H1 (cell line): ENCODE measurements at regions not wholly inside any gene's neighbourhood (a gene's known extent, or its start where the extent isn't known, plus 50 kb on each side); places are given as distances from the start of the nearest gene placed in this dataset.

Experiments
- CHD1 ChIP-seq: IDR thresholded peaks from 2 replicates; pipeline ENCODE4 v1.6.1; 2012; ENCODE audit warnings: low read depth, low read length, improper control_type of control experiment
- SAP30 ChIP-seq: fragments of 300-600 bp; sonication (generic); IDR thresholded peaks from 2 replicates; pipeline ENCODE4 v1.7.1; 2012; ENCODE audit warnings: low read length, moderate library complexity, mild to moderate bottlenecking, inconsistent platforms; ENCODE audit not compliant: insufficient read depth, insufficient replicate concordance
- SIN3A ChIP-seq, 2 experiments: IDR thresholded peaks in 1 of 2; conservative IDR thresholded peaks in 1 of 2; 2 replicates each; pipeline ENCODE4 v1.6.1; 2011 to 2012; ENCODE audit warnings: low read length in 2 of 2, improper control_type of control experiment in 1 of 2, low read depth in 1 of 2, mild to moderate bottlenecking in 1 of 2
- SUZ12 ChIP-seq: fragments of 200-600 bp; sonication (generic); IDR thresholded peaks from 2 replicates; pipeline ENCODE4 v1.6.1; 2012; ENCODE audit warnings: mild to moderate bottlenecking, inconsistent platforms, low read length, moderate library complexity, mixed read lengths
- TAF1 ChIP-seq: IDR thresholded peaks from 2 replicates; pipeline ENCODE4 v1.6.1; 2011; ENCODE audit warnings: mild to moderate bottlenecking, low read depth, low read length

DNA sequence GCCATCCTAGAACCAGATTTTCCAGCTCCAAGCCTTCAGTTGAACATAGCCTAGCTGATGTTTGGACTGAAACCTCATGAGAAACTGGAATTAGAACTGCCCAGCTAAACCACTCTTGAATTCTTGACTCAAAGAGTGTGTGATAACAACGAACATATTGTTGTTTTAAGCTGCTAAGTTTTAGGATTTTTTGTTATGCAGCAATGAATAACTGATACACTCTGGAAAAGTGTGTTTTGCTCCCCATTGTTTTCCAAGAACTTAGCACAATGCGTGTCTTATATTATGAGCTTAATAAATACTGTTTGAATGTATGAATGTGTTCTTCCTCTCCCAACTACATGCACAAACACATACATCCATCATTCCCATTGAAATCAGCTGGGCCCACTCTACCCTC, 379.6 kb downstream of the EDEM1 start (continued):
- no peak for TF ChIP-seq SAP30
- TF ChIP-seq SUZ12: no peak
- no peak for TF ChIP-seq TAF1
- no peak for TF ChIP-seq SIN3A (conservative IDR thresholded peaks at IDR 0.05 in 1 of 2, IDR thresholded peaks at IDR 0.05 in 1 of 2; ENCODE audit: low read depth in 1 of 2, low read length in 2 of 2)
- TF ChIP-seq CHD1: no peak
